Smooth muscle cell (in vitro differentiated cells): ENCODE measurements at regions not wholly inside any gene's neighbourhood (a gene's known extent, or its start where the extent isn't known, plus 50 kb on each side); places are given as distances from the start of the nearest gene placed in this dataset.

ENCODE experiments used
- DNase-seq: peaks from one replicate; lab custom pipeline; 2025; ENCODE audit not compliant: unreplicated experiment; lab: John Stamatoyannopoulos, UW
- H2AFZ ChIP-seq: fragments of 200-600 bp; sonication (generic); 2 replicates; pipeline ENCODE4 v1.6.0; 2016; ENCODE audit warnings: antibody characterized with exemption, low read depth, mild to moderate bottlenecking
- H3F3A ChIP-seq: fragments of 200-600 bp; sonication (generic); 2 replicates; pipeline ENCODE4 v1.6.0; 2017; ENCODE audit warnings: antibody characterized with exemption, low read depth
- H3K27ac ChIP-seq: fragments of 200-600 bp; sonication (generic); 2 replicates; pipeline ENCODE4 v1.5.1; 2016; ENCODE audit warnings: low read depth, mild to moderate bottlenecking
- H3K27me3 ChIP-seq: fragments of 200-600 bp; sonication (generic); 2 replicates; pipeline ENCODE4 v1.6.1; 2016; ENCODE audit warnings: low read depth, mild to moderate bottlenecking
- H3K36me3 ChIP-seq: fragments of 200-600 bp; sonication (generic); 2 replicates; pipeline ENCODE4 v1.5.1; 2016; ENCODE audit warnings: low read depth
- H3K4me1 ChIP-seq: fragments of 200-600 bp; sonication (generic); 2 replicates; pipeline ENCODE4 v1.5.1; 2016; ENCODE audit warnings: low read depth
- H3K4me2 ChIP-seq: fragments of 200-600 bp; sonication (generic); 2 replicates; pipeline ENCODE4 v1.6.0; 2016; ENCODE audit warnings: mild to moderate bottlenecking
- H3K4me3 ChIP-seq: fragments of 200-600 bp; sonication (generic); 2 replicates; pipeline ENCODE4 v1.5.1; 2016; ENCODE audit warnings: mild to moderate bottlenecking
- H3K79me2 ChIP-seq: fragments of 200-600 bp; sonication (generic); 2 replicates; pipeline ENCODE4 v1.6.0; 2016; ENCODE audit warnings: low read depth, mild to moderate bottlenecking
- H3K9ac ChIP-seq: fragments of 200-600 bp; sonication (generic); 2 replicates; pipeline ENCODE4 v1.6.0; 2016; ENCODE audit warnings: low read depth
- H3K9me3 ChIP-seq: fragments of 200-600 bp; sonication (generic); replicated peaks from 2 replicates; pipeline ENCODE4 v1.5.1; 2016; ENCODE audit warnings: low read depth
- H4K20me1 ChIP-seq: fragments of 200-600 bp; sonication (generic); 2 replicates; pipeline ENCODE4 v1.6.0; 2016; ENCODE audit warnings: low read depth
- CTCF ChIP-seq: fragments of 200-600 bp; sonication (generic); IDR thresholded peaks from 2 replicates; pipeline ENCODE4 v1.5.1; 2017; ENCODE audit warnings: borderline replicate concordance, mild to moderate bottlenecking, antibody characterized with exemption; ENCODE audit not compliant: insufficient read depth, poor library complexity, severe bottlenecking
- WGBS: methylation state at CpG from one replicate; pipeline ENCODE4 v1.1.7; 2016; ENCODE audit warnings: low lambda C conversion rate; 5-methylcytosine and 5-hydroxymethylcytosine counted together

- no peak for TF ChIP-seq CTCF
Measured at GRCh38 chr15:63441266-63441665, 59.6 kb upstream of the CA12 start.

GRCh38 chr15:63442080-63442479 is 60.4 kb upstream of the CA12 start:
- no peaks in the 10 kb centered on the region for H3K79me2 ChIP-seq
- no peak overlapping the region for H3K4me2 ChIP-seq
- no peaks in the 10 kb centered on the region for H3F3A ChIP-seq
- no peak overlapping the region for H3K27ac ChIP-seq
- DNase-seq: no peak
- H2AFZ ChIP-seq: no peak overlapping the region
- peaks cover under 1% of the 10 kb centered on the region for H3K4me1 ChIP-seq
- H3K9ac ChIP-seq: no peak overlapping the region
- no peaks in the 10 kb centered on the region for H3K36me3 ChIP-seq
- no peaks in the 10 kb centered on the region for H3K27me3 ChIP-seq
- no peaks in the 10 kb centered on the region for H4K20me1 ChIP-seq
- H3K9me3 ChIP-seq: no peaks in the 10 kb centered on the region
- TF ChIP-seq CTCF: no peak
- 91% methylated on average over 6 of the region's 6 CpGs for WGBS
- H3K4me3 ChIP-seq: no peak overlapping the region

More at GRCh38 chr15:63441266-63441665, 59.6 kb upstream of the CA12 start:
- no peak for DNase-seq
- Histone ChIP-seq H3K9ac (no peak overlapping the region), H3K4me3 (no peak overlapping the region), H3K4me2 (no peak overlapping the region), H3K4me1 (peaks cover 6% of the 10 kb centered on the region), H3K27ac (no peak overlapping the region), H3K36me3 (no peaks in the 10 kb centered on the region), H3F3A (no peaks in the 10 kb centered on the region), H3K79me2 (no peaks in the 10 kb centered on the region), H3K27me3 (no peaks in the 10 kb centered on the region), H4K20me1 (no peaks in the 10 kb centered on the region), H2AFZ (no peak overlapping the region), H3K9me3 (no peaks in the 10 kb centered on the region)
- WGBS: 94% methylated on average over 2 of the region's 2 CpGs

GRCh38 chr15:63444611-63445010 is 59.8 kb upstream of the USP3 start:
- H3K4me3 ChIP-seq: no peak overlapping the region

More at GRCh38 chr15:63444611-63445010, 59.8 kb upstream of the USP3 start:
- no peaks in the 10 kb centered on the region for H3K9me3 ChIP-seq
- H3F3A ChIP-seq: no peaks in the 10 kb centered on the region
- no peaks in the 10 kb centered on the region for H3K36me3 ChIP-seq
- H4K20me1 ChIP-seq: no peaks in the 10 kb centered on the region
- no peaks in the 10 kb centered on the region for H3K4me1 ChIP-seq
- H3K27ac ChIP-seq: no peak overlapping the region
- no peaks in the 10 kb centered on the region for H3K27me3 ChIP-seq
- DNase-seq: no peak
- H2AFZ ChIP-seq: no peak overlapping the region
- H3K9ac ChIP-seq: no peak overlapping the region
- H3K4me2 ChIP-seq: no peak overlapping the region
- TF ChIP-seq CTCF: no peak
- no peaks in the 10 kb centered on the region for H3K79me2 ChIP-seq
